Lower leg skin (tissue), 3 donors: ENCODE measurements at regions not wholly inside any gene's neighbourhood (a gene's known extent, or its start where the extent isn't known, plus 50 kb on each side); places are given as distances from the start of the nearest gene placed in this dataset.

Source experiments
- POLR2A ChIP-seq, 2 donors: fragments of 450-650 bp; IDR thresholded peaks; one replicate each; pipeline ENCODE4 v1.6.1; 2016 to 2017; ENCODE audit warnings: antibody characterized with exemption in 2 of 2, mild to moderate bottlenecking in 1 of 2, moderate library complexity in 1 of 2
- TF ChIP-seq, protein P1 (sequence below), 3 donors: fragments of 450-650 bp; IDR thresholded peaks; one replicate each; pipeline ENCODE4 v1.5.1; 2016; ENCODE audit warnings: antibody characterized with exemption in 3 of 3, mild to moderate bottlenecking in 3 of 3, moderate library complexity in 2 of 3

DNA sequence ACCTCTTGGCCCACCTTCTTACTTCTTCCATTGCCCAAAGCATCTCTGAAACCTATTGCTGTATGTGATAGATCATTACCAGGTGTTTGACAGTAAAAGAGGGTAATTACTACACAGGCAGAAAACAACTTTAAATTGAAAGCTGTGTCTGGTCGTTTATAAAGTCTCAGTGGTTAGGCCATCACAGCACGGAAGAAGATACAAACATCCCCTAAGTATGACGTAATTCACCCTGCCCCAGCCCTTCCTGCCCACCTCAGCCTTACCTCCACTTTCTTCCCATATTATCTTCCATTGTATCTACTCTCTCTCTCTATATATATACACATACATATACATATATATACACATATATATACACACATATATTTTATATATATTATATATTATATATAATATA is 805.8 kb upstream of the PABPC4L start:
- TF ChIP-seq, protein P1, sequence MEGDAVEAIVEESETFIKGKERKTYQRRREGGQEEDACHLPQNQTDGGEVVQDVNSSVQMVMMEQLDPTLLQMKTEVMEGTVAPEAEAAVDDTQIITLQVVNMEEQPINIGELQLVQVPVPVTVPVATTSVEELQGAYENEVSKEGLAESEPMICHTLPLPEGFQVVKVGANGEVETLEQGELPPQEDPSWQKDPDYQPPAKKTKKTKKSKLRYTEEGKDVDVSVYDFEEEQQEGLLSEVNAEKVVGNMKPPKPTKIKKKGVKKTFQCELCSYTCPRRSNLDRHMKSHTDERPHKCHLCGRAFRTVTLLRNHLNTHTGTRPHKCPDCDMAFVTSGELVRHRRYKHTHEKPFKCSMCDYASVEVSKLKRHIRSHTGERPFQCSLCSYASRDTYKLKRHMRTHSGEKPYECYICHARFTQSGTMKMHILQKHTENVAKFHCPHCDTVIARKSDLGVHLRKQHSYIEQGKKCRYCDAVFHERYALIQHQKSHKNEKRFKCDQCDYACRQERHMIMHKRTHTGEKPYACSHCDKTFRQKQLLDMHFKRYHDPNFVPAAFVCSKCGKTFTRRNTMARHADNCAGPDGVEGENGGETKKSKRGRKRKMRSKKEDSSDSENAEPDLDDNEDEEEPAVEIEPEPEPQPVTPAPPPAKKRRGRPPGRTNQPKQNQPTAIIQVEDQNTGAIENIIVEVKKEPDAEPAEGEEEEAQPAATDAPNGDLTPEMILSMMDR (IDR thresholded peaks at IDR 0.05), result no peak
- TF ChIP-seq POLR2A (IDR thresholded peaks at IDR 0.05), result no peak
